ENCODE measurements at regions not wholly inside any gene's neighbourhood (a gene's known extent, or its start where the extent isn't known, plus 50 kb on each side); places are given as distances from the start of the nearest gene placed in this dataset.

GRCh38 chr9:20015427-20015931, 226.6 kb upstream of the SLC24A2 start:
- TF ChIP-seq CTCF (IDR thresholded peaks at IDR 0.05; ENCODE audit: low read length) (no peak), EZH2 (IDR thresholded peaks at IDR 0.05; ENCODE audit: borderline replicate concordance, low read length) (no peak)
